Ishikawa (cell line): ENCODE measurements at regions not wholly inside any gene's neighbourhood (a gene's known extent, or its start where the extent isn't known, plus 50 kb on each side); places are given as distances from the start of the nearest gene placed in this dataset.

Source experiments
- CEBPB ChIP-seq: IDR thresholded peaks from 2 replicates; pipeline ENCODE4 v1.6.1; 2012
- CREB1 ChIP-seq: IDR thresholded peaks from 2 replicates; pipeline ENCODE4 v1.6.1; 2012; ENCODE audit warnings: low read depth
- EGR1 ChIP-seq: IDR thresholded peaks from 2 replicates; pipeline ENCODE4 v1.6.1; 2012
- EP300 ChIP-seq: IDR thresholded peaks from 2 replicates; pipeline ENCODE4 v1.6.1; 2012; ENCODE audit warnings: borderline replicate concordance
- FOXM1 ChIP-seq: IDR thresholded peaks from 2 replicates; pipeline ENCODE4 v1.6.1; 2012; ENCODE audit warnings: low read depth, borderline replicate concordance
- MAX ChIP-seq: IDR thresholded peaks from 2 replicates; pipeline ENCODE4 v1.6.1; 2012
- NFIC ChIP-seq: IDR thresholded peaks from 2 replicates; pipeline ENCODE4 v1.6.1; 2012
- RAD21 ChIP-seq: IDR thresholded peaks from 2 replicates; pipeline ENCODE4 v1.6.1; 2012; ENCODE audit warnings: low read depth
- REST ChIP-seq: IDR thresholded peaks from 2 replicates; pipeline ENCODE4 v1.6.1; 2012; ENCODE audit warnings: low read depth, mild to moderate bottlenecking
- TAF1 ChIP-seq: IDR thresholded peaks from 2 replicates; pipeline ENCODE4 v1.6.1; 2012; ENCODE audit warnings: low read depth, mild to moderate bottlenecking
- TCF12 ChIP-seq: IDR thresholded peaks from 2 replicates; pipeline ENCODE4 v1.6.1; 2012; ENCODE audit warnings: low read depth
- TEAD4 ChIP-seq: IDR thresholded peaks from 2 replicates; pipeline ENCODE4 v1.6.1; 2012
- USF1 ChIP-seq: IDR thresholded peaks from 2 replicates; pipeline ENCODE4 v1.6.1; 2012
- YY1 ChIP-seq: IDR thresholded peaks from 2 replicates; pipeline ENCODE4 v1.6.1; 2012; ENCODE audit warnings: low read depth
- ZBTB7A ChIP-seq: IDR thresholded peaks from 2 replicates; pipeline ENCODE4 v1.6.1; 2012; ENCODE audit warnings: low read depth

- no peak for TF ChIP-seq NFIC
- no peak for TF ChIP-seq EP300
- TF ChIP-seq MAX: no peak
- no peak for TF ChIP-seq TAF1
- TF ChIP-seq USF1: no peak
- TF ChIP-seq TEAD4: no peak
- TF ChIP-seq TCF12: no peak
- TF ChIP-seq CREB1: no peak
- no peak for TF ChIP-seq ZBTB7A
- TF ChIP-seq EGR1: no peak
- no peak for TF ChIP-seq YY1
- TF ChIP-seq REST: no peak
- TF ChIP-seq CEBPB: no peak
- TF ChIP-seq FOXM1: no peak
- no peak for TF ChIP-seq RAD21
These were observed 185.8 kb upstream of the ACVR2A start for GRCh38 chr2:147659051-147659450.

GRCh38 chr2:147657086-147658000 lies 187.5 kb upstream of the ACVR2A start:
- TF ChIP-seq NFIC: no peak
- TF ChIP-seq TCF12: no peak
- TF ChIP-seq REST: no peak
- TF ChIP-seq TAF1: no peak

GRCh38 chr2:147649998-147650397 lies 194.8 kb upstream of the ACVR2A start:
- TF ChIP-seq CREB1: no peak
- TF ChIP-seq YY1: no peak
- no peak for TF ChIP-seq ZBTB7A
- no peak for TF ChIP-seq REST
- no peak for TF ChIP-seq EP300
- TF ChIP-seq MAX: no peak
- TF ChIP-seq EGR1: no peak
- no peak for TF ChIP-seq CEBPB
- TF ChIP-seq FOXM1: no peak

- TF ChIP-seq TAF1 (no peak), EGR1 (no peak), YY1 (no peak), CEBPB (no peak), RAD21 (no peak), MAX (no peak), REST (no peak), TCF12 (no peak), USF1 (no peak), ZBTB7A (no peak)
These were observed 195.5 kb upstream of the ACVR2A start for GRCh38 chr2:147649286-147649685.
